ENCODE measurements at regions not wholly inside any gene's neighbourhood (a gene's known extent, or its start where the extent isn't known, plus 50 kb on each side); places are given as distances from the start of the nearest gene placed in this dataset.

DNA sequence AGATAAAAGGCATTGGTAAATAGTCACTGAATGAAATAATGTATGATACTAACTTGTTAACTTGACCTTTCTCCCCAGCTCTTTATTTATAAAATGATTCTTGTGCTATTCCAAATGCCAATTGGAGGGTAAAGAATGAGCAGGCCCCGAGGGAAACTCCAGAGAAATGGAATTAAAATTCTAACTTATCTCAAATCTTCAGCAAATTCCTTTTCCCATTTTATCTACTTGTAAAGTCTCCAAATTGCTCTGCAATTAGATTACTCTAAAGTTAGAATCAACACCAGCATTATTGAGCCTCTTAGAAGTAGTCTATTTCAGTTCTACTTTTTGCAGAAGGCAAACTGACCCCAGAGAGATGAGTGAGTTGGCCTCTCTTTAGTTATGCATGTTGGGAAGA is 165.9 kb upstream of the PREP start:
- no peaks in the 10 kb centered on the region for H3K36me3 ChIP-seq (replicated peaks in 1 of 2; ENCODE audit: control insufficient read depth in 1 of 2, insufficient read depth in 2 of 2, low read length in 2 of 2)
- TF ChIP-seq ZSCAN21 (CRISPR knock-in tag; IDR thresholded peaks at IDR 0.05; ENCODE audit: borderline replicate concordance) (no peak), ZNF101 (CRISPR knock-in tag; IDR thresholded peaks at IDR 0.05; ENCODE audit: borderline replicate concordance, low read depth) (no peak), HNF4A (CRISPR knock-in tag; IDR thresholded peaks at IDR 0.05) (no peak), MAFK (conservative IDR thresholded peaks at IDR 0.05 in 1 of 2, IDR thresholded peaks at IDR 0.05 in 1 of 2; ENCODE audit: low read length in 2 of 2) (no peak), ONECUT2 (CRISPR knock-in tag; IDR thresholded peaks at IDR 0.05) (no peak), NFIB (CRISPR knock-in tag; IDR thresholded peaks at IDR 0.05; ENCODE audit: borderline replicate concordance) (no peak), DNMT3B (CRISPR knock-in tag; conservative IDR thresholded peaks at IDR 0.05) (no peak), ZFX (CRISPR knock-in tag; IDR thresholded peaks at IDR 0.05; ENCODE audit: low read depth) (no peak), ZNF558 (CRISPR knock-in tag; IDR thresholded peaks at IDR 0.05; ENCODE audit: borderline replicate concordance) (no peak), ZNF33A (CRISPR knock-in tag; IDR thresholded peaks at IDR 0.05; ENCODE audit: borderline replicate concordance) (no peak), GMEB2 (CRISPR knock-in tag; IDR thresholded peaks at IDR 0.05; ENCODE audit: low read depth) (no peak)
- TF ChIP-seq, protein P1, sequence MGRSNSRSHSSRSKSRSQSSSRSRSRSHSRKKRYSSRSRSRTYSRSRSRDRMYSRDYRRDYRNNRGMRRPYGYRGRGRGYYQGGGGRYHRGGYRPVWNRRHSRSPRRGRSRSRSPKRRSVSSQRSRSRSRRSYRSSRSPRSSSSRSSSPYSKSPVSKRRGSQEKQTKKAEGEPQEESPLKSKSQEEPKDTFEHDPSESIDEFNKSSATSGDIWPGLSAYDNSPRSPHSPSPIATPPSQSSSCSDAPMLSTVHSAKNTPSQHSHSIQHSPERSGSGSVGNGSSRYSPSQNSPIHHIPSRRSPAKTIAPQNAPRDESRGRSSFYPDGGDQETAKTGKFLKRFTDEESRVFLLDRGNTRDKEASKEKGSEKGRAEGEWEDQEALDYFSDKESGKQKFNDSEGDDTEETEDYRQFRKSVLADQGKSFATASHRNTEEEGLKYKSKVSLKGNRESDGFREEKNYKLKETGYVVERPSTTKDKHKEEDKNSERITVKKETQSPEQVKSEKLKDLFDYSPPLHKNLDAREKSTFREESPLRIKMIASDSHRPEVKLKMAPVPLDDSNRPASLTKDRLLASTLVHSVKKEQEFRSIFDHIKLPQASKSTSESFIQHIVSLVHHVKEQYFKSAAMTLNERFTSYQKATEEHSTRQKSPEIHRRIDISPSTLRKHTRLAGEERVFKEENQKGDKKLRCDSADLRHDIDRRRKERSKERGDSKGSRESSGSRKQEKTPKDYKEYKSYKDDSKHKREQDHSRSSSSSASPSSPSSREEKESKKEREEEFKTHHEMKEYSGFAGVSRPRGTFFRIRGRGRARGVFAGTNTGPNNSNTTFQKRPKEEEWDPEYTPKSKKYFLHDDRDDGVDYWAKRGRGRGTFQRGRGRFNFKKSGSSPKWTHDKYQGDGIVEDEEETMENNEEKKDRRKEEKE (IDR thresholded peaks at IDR 0.05) = no peak
- FAIRE-seq = no peak
- no peak overlapping the region for H3K4me3 ChIP-seq (replicated peaks in 1 of 3; ENCODE audit: insufficient read depth in 1 of 3, low read depth in 2 of 3, low read length in 3 of 3)
- CTCF ChIA-PET (ENCODE audit: low intra/inter-chr PET ratio, low total read pairs) = no interaction called here
- in situ Hi-C loops (cut with HindIII; ENCODE audit: extremely low pct_ligation_motif_present, low pct_unique_long_range_greater_than_20kb) (no loop called here), intact Hi-C loops (cut with micrococcal nuclease; ENCODE audit: unreplicated experiment) (no loop called here)
- H2AFZ ChIP-seq (ENCODE audit: low read length) = no peak overlapping the region
- H3K9me3 ChIP-seq (ENCODE audit: low read length) = no peaks in the 10 kb centered on the region
- no TSS peak for BruUV-seq (replicated peaks)
- DNase-seq (ENCODE audit: low spot score) = no peak
- H3K9ac ChIP-seq (ENCODE audit: insufficient read depth, low read depth, low read length) = no peak overlapping the region
- WGBS (ENCODE audit: low lambda C conversion rate) = 18% methylated on average over 1 of the region's 1 CpG
- no peaks in the 10 kb centered on the region for H3K79me2 ChIP-seq (ENCODE audit: insufficient read depth, low read length)
- no peak for ATAC-seq
- H3K27ac ChIP-seq (ENCODE audit: extremely low read length, insufficient read depth, low read length) = no peak overlapping the region
- peaks cover 0 to 9% of the 10 kb centered on the region in 2 experiments; a peak in 2 of 5 replicates for H3K27me3 ChIP-seq (ENCODE audit: control insufficient read depth in 1 of 2, insufficient read depth in 2 of 2, low read length in 2 of 2)
- no peak overlapping the region for H3K4me2 ChIP-seq (ENCODE audit: low read depth, low read length)
- H4K20me1 ChIP-seq (ENCODE audit: insufficient read depth, low read length) = no peaks in the 10 kb centered on the region
- peaks cover 10% of the 10 kb centered on the region for H3K4me1 ChIP-seq (ENCODE audit: insufficient read depth, low read length)
- POLR2A ChIA-PET = no interaction called here
